ENCODE measurements at regions not wholly inside any gene's neighbourhood (a gene's known extent, or its start where the extent isn't known, plus 50 kb on each side); places are given as distances from the start of the nearest gene placed in this dataset.

DNA sequence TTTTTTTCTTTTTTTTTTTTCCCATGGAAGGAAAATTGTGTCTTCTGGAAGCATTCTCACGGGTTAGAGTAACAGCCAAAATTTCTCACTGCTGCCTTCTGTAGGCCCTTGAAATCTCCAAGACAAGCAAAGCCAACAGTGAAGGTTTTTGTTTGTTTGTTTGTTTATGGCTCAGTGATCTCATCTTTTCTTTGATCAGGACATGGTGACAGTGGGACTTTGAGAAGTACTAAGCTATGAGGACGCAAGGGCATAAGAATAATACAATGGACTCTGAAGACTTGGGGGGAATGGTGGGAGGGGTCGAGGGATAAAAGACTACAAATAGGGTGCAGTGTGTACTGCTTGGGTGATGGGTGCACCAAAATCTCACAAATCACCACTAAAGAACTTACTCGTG, 419.4 kb downstream of the PTPRC start:
- H3K27ac ChIP-seq (ENCODE audit: low read length) = no peak overlapping the region
- DNase-seq (ENCODE audit: low read depth, low spot score) = no peak
- no peak overlapping the region for H3K4me3 ChIP-seq (ENCODE audit: low read length)
- H3K4me1 ChIP-seq (ENCODE audit: control insufficient read depth, insufficient read depth, low read length) = no peaks in the 10 kb centered on the region
- no peaks in the 10 kb centered on the region for H3K36me3 ChIP-seq (ENCODE audit: control insufficient read depth, insufficient read depth, low read length)
- no peaks in the 10 kb centered on the region for H3K9me3 ChIP-seq (ENCODE audit: control insufficient read depth, insufficient read depth, low read length)
- WGBS (ENCODE audit: insufficient coverage, insufficient read length) = no CpG with 5 or more reads among the region's 4 CpGs
- no peaks in the 10 kb centered on the region for H3K27me3 ChIP-seq (ENCODE audit: control insufficient read depth, insufficient read depth, low read length)

- DNase-seq (ENCODE audit: low read depth, low spot score) = no peak
- WGBS (ENCODE audit: insufficient coverage, insufficient read length) = no CpG with 5 or more reads among the region's 1 CpG
- Histone ChIP-seq H3K36me3 (ENCODE audit: control insufficient read depth, insufficient read depth, low read length) (no peaks in the 10 kb centered on the region), H3K9me3 (ENCODE audit: control insufficient read depth, insufficient read depth, low read length) (no peaks in the 10 kb centered on the region), H3K4me1 (ENCODE audit: control insufficient read depth, insufficient read depth, low read length) (no peaks in the 10 kb centered on the region), H3K4me3 (ENCODE audit: low read length) (no peak overlapping the region), H3K27ac (ENCODE audit: low read length) (no peak overlapping the region), H3K27me3 (ENCODE audit: control insufficient read depth, insufficient read depth, low read length) (no peaks in the 10 kb centered on the region)
Observed at GRCh38 chr1:199064971-199065370, 426.1 kb downstream of the PTPRC start.

- Histone ChIP-seq H3K27me3 (ENCODE audit: control insufficient read depth, insufficient read depth, low read length) (no peaks in the 10 kb centered on the region), H3K27ac (ENCODE audit: low read length) (no peak overlapping the region), H3K4me3 (ENCODE audit: low read length) (no peak overlapping the region), H3K4me1 (ENCODE audit: control insufficient read depth, insufficient read depth, low read length) (no peaks in the 10 kb centered on the region), H3K9me3 (ENCODE audit: control insufficient read depth, insufficient read depth, low read length) (no peaks in the 10 kb centered on the region), H3K36me3 (ENCODE audit: control insufficient read depth, insufficient read depth, low read length) (no peaks in the 10 kb centered on the region)
- no peak for DNase-seq (ENCODE audit: low read depth, low spot score)
- no CpG with 5 or more reads among the region's 2 CpGs for WGBS (ENCODE audit: insufficient coverage, insufficient read length)
Observed at GRCh38 chr1:199067483-199067882, 428.6 kb downstream of the PTPRC start.

DNA sequence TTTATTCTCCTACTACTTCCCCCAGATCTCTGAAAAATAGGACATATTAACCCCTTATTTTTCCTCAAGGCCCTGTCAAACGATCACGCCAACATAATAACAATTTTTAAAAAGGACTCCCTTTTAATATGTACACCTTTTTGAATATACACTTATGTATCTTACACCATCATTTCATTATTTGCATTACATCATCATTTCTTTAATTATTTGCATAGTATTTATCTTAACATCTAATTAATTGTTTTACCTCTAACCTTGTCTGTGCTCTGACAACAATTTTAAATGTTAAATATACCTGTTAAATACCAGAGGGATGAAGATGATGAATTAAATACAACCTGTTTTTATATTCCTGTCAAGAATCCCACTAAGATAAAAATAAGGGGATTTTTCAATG, 432.2 kb downstream of the PTPRC start:
- 100% methylated on average over 2 of the region's 2 CpGs for WGBS (ENCODE audit: insufficient coverage, insufficient read length)
- no peaks in the 10 kb centered on the region for H3K9me3 ChIP-seq (ENCODE audit: control insufficient read depth, insufficient read depth, low read length)
- no peaks in the 10 kb centered on the region for H3K36me3 ChIP-seq (ENCODE audit: control insufficient read depth, insufficient read depth, low read length)
- no peaks in the 10 kb centered on the region for H3K4me1 ChIP-seq (ENCODE audit: control insufficient read depth, insufficient read depth, low read length)
- no peak overlapping the region for H3K27ac ChIP-seq (ENCODE audit: low read length)
- H3K27me3 ChIP-seq (ENCODE audit: control insufficient read depth, insufficient read depth, low read length) = no peaks in the 10 kb centered on the region
- H3K4me3 ChIP-seq (ENCODE audit: low read length) = no peak overlapping the region
- DNase-seq (ENCODE audit: low read depth, low spot score) = no peak

GRCh38 chr1:199073166-199073565, 434.3 kb downstream of the PTPRC start:
- no CpG with 5 or more reads among the region's 1 CpG for WGBS (ENCODE audit: insufficient coverage, insufficient read length)
- no peaks in the 10 kb centered on the region for H3K36me3 ChIP-seq (ENCODE audit: control insufficient read depth, insufficient read depth, low read length)
- H3K27ac ChIP-seq (ENCODE audit: low read length) = no peak overlapping the region
- no peaks in the 10 kb centered on the region for H3K9me3 ChIP-seq (ENCODE audit: control insufficient read depth, insufficient read depth, low read length)
- no peaks in the 10 kb centered on the region for H3K27me3 ChIP-seq (ENCODE audit: control insufficient read depth, insufficient read depth, low read length)
- DNase-seq (ENCODE audit: low read depth, low spot score) = no peak
- no peak overlapping the region for H3K4me3 ChIP-seq (ENCODE audit: low read length)
- H3K4me1 ChIP-seq (ENCODE audit: control insufficient read depth, insufficient read depth, low read length) = no peaks in the 10 kb centered on the region

GRCh38 chr1:199075792-199076191, 437.0 kb downstream of the PTPRC start:
- no peak overlapping the region for H3K27ac ChIP-seq (ENCODE audit: low read length)
- no peak for DNase-seq (ENCODE audit: low read depth, low spot score)
- no peaks in the 10 kb centered on the region for H3K4me1 ChIP-seq (ENCODE audit: control insufficient read depth, insufficient read depth, low read length)
- H3K27me3 ChIP-seq (ENCODE audit: control insufficient read depth, insufficient read depth, low read length) = no peaks in the 10 kb centered on the region
- no peaks in the 10 kb centered on the region for H3K36me3 ChIP-seq (ENCODE audit: control insufficient read depth, insufficient read depth, low read length)
- no peak overlapping the region for H3K4me3 ChIP-seq (ENCODE audit: low read length)
- no CpG with 5 or more reads among the region's 2 CpGs for WGBS (ENCODE audit: insufficient coverage, insufficient read length)
- no peaks in the 10 kb centered on the region for H3K9me3 ChIP-seq (ENCODE audit: control insufficient read depth, insufficient read depth, low read length)

- H3K9me3 ChIP-seq (ENCODE audit: control insufficient read depth, insufficient read depth, low read length) = no peaks in the 10 kb centered on the region
- H3K4me3 ChIP-seq (ENCODE audit: low read length) = no peak overlapping the region
- H3K27ac ChIP-seq (ENCODE audit: low read length) = no peak overlapping the region
- H3K27me3 ChIP-seq (ENCODE audit: control insufficient read depth, insufficient read depth, low read length) = no peaks in the 10 kb centered on the region
- H3K36me3 ChIP-seq (ENCODE audit: control insufficient read depth, insufficient read depth, low read length) = no peaks in the 10 kb centered on the region
- WGBS (ENCODE audit: insufficient coverage, insufficient read length) = no CpG with 5 or more reads among the region's 1 CpG
- H3K4me1 ChIP-seq (ENCODE audit: control insufficient read depth, insufficient read depth, low read length) = no peaks in the 10 kb centered on the region
- no peak for DNase-seq (ENCODE audit: low read depth, low spot score)
Observed at GRCh38 chr1:199079994-199080393, 441.2 kb downstream of the PTPRC start.

DNA sequence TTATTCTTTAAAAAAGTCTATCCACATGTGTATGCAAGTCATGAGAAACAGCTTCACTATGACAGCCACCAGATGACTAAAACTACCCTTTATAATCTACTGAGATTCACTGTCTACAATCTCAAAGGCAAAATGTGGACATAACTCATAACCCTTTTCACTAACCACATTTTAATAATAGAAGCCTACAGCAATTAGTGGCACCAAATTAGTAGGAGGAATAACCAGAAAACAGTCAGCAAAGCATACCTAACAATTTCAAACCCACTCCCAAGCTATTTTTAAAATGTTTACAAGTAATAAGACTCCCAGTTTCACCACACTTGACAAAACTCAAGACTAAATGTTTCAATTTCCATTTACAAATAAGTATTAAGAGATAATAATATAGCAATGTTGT, 442.9 kb downstream of the PTPRC start:
- H3K9me3 ChIP-seq (ENCODE audit: control insufficient read depth, insufficient read depth, low read length) = no peaks in the 10 kb centered on the region
- no peaks in the 10 kb centered on the region for H3K4me1 ChIP-seq (ENCODE audit: control insufficient read depth, insufficient read depth, low read length)
- no peak overlapping the region for H3K27ac ChIP-seq (ENCODE audit: low read length)
- no peaks in the 10 kb centered on the region for H3K27me3 ChIP-seq (ENCODE audit: control insufficient read depth, insufficient read depth, low read length)
- no peak overlapping the region for H3K4me3 ChIP-seq (ENCODE audit: low read length)
- no peaks in the 10 kb centered on the region for H3K36me3 ChIP-seq (ENCODE audit: control insufficient read depth, insufficient read depth, low read length)
- DNase-seq (ENCODE audit: low read depth, low spot score) = no peak

- Histone ChIP-seq H3K27ac (ENCODE audit: low read length) (no peak overlapping the region), H3K4me1 (ENCODE audit: control insufficient read depth, insufficient read depth, low read length) (no peaks in the 10 kb centered on the region), H3K27me3 (ENCODE audit: control insufficient read depth, insufficient read depth, low read length) (no peaks in the 10 kb centered on the region), H3K36me3 (ENCODE audit: control insufficient read depth, insufficient read depth, low read length) (no peaks in the 10 kb centered on the region), H3K9me3 (ENCODE audit: control insufficient read depth, insufficient read depth, low read length) (no peaks in the 10 kb centered on the region), H3K4me3 (ENCODE audit: low read length) (no peak overlapping the region)
- no peak for DNase-seq (ENCODE audit: low read depth, low spot score)
- WGBS (ENCODE audit: insufficient coverage, insufficient read length) = 100% methylated on average over 1 of the region's 5 CpGs
Observed at GRCh38 chr1:199082778-199083389, 444.0 kb downstream of the PTPRC start.

DNA sequence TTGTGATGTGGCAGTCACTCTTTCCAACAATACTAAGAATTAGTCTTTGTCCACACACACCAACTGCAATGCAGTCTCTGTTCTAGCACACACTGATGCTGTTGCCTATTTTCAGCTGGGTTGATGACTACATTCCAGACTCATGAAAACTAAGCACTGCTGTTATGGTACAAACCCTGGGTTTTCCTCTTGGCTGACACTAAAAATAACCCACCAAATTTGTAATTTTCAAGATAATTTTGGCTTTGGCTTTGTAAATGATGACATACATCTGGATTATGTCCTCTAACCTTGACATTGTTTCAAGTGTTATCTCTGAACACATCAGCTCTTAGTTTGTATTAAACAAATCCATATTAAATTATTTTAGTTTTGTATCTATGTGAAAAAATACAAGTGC, 444.8 kb downstream of the PTPRC start:
- Histone ChIP-seq H3K36me3 (ENCODE audit: control insufficient read depth, insufficient read depth, low read length) (no peaks in the 10 kb centered on the region), H3K4me1 (ENCODE audit: control insufficient read depth, insufficient read depth, low read length) (no peaks in the 10 kb centered on the region), H3K9me3 (ENCODE audit: control insufficient read depth, insufficient read depth, low read length) (no peaks in the 10 kb centered on the region), H3K27ac (ENCODE audit: low read length) (no peak overlapping the region), H3K4me3 (ENCODE audit: low read length) (no peak overlapping the region), H3K27me3 (ENCODE audit: control insufficient read depth, insufficient read depth, low read length) (no peaks in the 10 kb centered on the region)
- no peak for DNase-seq (ENCODE audit: low read depth, low spot score)

GRCh38 chr1:199084293-199084692, 445.5 kb downstream of the PTPRC start:
- Histone ChIP-seq H3K4me1 (ENCODE audit: control insufficient read depth, insufficient read depth, low read length) (no peaks in the 10 kb centered on the region), H3K27me3 (ENCODE audit: control insufficient read depth, insufficient read depth, low read length) (no peaks in the 10 kb centered on the region), H3K4me3 (ENCODE audit: low read length) (no peak overlapping the region), H3K9me3 (ENCODE audit: control insufficient read depth, insufficient read depth, low read length) (no peaks in the 10 kb centered on the region), H3K36me3 (ENCODE audit: control insufficient read depth, insufficient read depth, low read length) (no peaks in the 10 kb centered on the region), H3K27ac (ENCODE audit: low read length) (no peak overlapping the region)
- no CpG with 5 or more reads among the region's 1 CpG for whole genome bisulfite sequencing (ENCODE audit: insufficient coverage, insufficient read length)
- no peak for DNase-seq (ENCODE audit: low read depth, low spot score)
